LHCN-M2 (cell line): ENCODE measurements at regions not wholly inside any gene's neighbourhood (a gene's known extent, or its start where the extent isn't known, plus 50 kb on each side); places are given as distances from the start of the nearest gene placed in this dataset.

Source experiments
- DNase-seq: peaks from one replicate; pipeline ENCODE4 v3.0.0-alpha.2; 2012; ENCODE audit warnings: low read depth

DNA sequence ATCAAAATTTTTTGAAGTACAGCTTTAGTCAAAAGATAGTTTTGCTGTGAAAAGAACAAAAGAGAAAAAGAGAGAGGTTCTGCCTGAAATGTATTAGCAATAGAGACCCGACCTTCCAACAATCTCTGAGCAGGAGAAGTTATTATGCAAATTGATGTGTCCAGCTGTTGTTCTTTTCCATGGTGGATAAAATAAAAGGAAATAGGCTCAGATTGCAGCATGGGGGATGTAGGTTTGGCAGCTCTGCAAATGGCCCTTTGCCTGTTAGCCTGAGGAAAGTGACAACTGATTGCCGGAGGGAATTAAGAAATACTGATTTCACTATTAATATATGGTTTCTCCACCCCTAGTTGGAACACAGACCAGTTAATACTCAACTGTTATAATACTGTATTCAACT is 1283.2 kb upstream of the NXPH2 start:
- no peak for DNase-seq

DNA sequence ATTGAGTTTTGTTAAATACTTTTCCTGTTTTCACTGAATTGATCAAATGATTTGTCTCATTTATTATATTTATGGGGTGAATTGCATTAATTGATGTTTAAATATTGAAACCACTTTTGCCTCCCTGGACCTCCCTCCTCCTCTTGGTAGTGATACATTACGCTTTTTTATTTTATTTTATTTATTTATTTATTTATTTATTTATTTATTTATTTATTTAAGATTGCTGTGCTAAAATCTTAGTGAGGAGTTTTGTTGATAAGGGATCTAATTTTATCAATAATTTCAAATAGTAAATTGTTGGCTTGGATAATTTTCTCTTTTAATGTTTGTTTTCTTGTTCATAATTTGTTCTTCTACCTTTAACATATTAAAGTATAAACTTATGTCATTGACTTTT is 1281.0 kb upstream of the NXPH2 start:
- no peak for DNase-seq

DNA sequence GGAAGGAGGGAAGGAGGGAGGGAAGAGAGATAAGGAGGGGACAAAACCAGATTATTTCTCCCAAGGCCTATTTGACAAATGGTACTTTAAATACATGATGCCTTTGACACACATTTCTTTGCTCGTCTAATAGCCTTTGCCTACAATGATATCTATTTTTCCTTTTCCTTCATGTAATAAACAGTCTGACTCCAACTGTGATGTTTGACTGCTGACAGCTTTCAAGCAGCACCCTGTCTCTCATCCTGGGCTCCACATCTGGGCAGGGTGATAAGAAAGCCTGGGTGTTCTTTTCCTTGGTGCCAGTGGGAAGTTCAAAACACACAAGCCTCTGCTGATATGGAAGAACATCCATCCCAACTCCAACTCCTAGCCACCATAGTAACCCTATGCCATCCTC is 1277.7 kb upstream of the NXPH2 start:
- DNase-seq: no peak

DNA sequence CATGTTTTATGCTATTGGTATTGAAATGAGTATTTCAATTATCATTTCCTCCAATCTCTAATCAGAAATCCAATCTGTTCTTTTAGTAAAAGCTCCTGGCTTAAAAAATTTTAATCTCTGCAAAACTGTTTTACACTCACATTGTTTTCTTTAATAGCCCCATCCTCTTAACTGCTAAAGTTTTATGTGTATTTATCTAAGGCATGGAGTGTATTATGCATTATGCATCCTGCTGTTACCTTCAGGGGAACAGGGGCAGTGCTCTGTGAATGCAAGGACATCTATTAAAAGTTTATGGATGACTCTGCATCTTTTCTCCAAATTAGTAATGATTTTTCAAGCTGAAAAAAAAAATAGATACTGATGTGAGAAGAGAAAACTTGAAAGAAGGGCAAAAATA is 1261.6 kb upstream of the NXPH2 start:
- DNase-seq: no peak

DNA sequence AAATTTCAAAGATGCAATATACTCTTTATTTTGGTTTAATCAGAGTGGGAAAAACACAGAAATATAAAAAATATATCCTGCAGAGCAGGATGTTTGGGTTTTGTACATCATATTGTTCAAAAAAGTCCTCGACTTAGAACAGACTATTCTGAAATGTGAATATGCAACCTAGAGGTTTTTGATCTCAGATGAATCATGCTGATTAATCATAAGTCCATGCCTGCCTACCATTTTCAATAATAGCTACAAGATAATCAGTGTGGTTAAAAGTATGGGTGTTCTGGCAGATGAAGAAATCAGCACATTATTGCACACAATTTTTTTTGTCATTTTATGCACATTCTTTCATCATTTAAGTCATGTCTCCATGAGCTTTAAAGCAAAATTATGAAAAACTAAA is 1261.0 kb upstream of the NXPH2 start:
- no peak for DNase-seq

DNA sequence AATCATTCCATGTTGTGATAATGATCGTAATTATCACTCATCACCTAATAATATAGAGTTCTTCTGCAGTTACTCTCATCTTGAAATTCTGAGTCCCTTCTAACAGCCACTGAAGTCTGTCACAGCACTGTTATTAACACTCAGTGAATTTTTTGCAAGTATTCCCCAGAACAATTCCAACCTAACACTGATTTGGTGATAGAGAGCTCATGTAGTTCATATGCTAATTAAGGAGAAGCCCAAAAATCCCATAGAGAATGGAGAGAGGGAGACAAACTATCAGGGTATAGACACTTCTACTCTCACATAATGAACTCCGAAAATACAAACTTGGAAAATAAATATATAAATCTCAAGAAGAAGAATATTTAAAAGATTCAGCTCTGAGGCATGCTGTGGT is 1253.4 kb upstream of the NXPH2 start:
- DNase-seq: no peak

DNA sequence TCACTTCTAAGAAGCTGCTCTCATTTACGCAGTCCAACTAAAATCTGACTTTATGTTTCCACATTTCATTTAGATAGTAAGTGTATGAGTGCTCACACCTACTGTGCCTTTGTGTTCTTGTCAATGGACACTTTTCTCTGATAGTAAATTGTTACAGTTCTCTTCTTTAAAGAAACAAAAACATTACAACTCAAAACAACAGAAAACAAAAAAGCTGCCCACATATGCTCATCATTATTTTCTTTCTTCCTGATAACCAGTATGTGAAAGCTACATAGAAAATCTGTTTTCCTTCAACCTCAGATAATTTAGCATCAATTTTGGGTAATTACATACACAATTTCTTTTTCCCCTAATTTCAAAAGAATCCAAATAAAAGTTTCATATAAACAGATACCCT is 1247.8 kb upstream of the NXPH2 start:
- no peak for DNase-seq

DNA sequence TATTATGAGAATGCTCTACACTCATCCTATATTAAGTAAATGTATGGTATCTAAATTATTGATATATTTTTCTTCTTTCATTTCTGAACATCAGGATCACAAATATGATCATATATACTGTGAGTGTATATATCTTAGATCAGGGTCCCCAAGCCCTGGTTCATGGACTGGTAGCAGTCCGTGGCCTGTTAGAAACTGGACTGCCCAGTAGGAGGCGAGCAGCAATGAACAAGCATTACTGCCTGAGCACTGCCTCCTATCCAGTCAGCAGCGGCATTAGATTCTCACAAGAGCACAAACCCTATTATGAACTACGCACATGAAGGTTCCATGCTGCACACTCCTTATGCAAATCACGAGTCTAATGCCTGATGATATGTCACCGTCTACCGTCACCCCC is 1247.1 kb upstream of the NXPH2 start:
- DNase-seq: no peak

DNA sequence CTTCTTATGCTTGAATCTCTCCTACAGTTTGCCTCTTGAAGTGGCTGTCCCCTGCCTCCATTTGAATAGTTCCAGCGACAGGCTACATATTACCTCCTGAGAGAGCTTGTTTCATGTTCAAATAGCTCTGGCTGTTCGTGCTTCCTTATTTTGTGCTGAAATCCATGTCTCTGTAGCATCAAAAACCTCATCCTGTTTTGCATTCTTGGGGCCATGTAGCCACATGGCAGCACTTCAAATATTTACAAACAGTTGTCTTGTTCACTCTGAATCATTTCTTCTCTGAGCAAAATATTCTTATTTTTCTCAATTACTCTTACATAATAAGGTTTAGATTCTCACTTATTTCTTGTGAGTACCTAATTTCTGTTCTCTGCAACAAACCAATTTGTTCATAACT is 1243.1 kb upstream of the NXPH2 start:
- no peak for DNase-seq

DNA sequence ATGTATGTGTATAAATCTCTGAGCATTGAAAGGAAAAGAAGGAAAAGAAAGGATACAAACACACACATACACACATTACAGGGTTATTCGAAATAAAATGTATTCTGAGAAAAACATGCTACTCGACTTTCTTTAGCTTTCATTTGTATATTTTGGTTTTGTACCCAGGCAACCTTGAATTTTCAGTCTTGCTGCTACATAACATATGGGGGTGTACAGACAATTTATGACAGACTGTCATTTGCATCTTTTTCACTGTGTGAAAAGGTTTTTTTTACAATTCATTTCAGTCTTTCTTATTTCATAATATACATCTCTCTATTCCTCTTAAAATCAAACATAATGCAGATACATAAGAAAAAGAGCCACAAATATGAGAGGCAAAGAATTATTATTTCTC is 1238.4 kb upstream of the NXPH2 start:
- no peak for DNase-seq

DNA sequence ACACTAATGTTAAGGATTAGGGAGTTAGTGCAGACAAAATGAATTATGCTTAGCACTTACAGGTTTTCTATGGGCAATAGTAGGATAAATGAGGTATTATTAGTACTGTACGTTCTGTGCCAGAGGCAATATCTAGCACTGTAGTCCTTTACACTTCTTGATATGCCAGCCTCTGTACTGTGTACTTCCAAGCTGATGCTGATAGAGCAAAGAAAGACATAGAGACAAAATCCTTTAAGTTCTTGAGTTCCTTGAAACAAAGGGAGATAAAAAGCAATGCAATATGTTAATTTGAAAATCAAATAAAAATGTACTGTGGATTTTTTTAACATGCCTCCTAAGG is 1234.0 kb upstream of the NXPH2 start:
- DNase-seq: no peak

DNA sequence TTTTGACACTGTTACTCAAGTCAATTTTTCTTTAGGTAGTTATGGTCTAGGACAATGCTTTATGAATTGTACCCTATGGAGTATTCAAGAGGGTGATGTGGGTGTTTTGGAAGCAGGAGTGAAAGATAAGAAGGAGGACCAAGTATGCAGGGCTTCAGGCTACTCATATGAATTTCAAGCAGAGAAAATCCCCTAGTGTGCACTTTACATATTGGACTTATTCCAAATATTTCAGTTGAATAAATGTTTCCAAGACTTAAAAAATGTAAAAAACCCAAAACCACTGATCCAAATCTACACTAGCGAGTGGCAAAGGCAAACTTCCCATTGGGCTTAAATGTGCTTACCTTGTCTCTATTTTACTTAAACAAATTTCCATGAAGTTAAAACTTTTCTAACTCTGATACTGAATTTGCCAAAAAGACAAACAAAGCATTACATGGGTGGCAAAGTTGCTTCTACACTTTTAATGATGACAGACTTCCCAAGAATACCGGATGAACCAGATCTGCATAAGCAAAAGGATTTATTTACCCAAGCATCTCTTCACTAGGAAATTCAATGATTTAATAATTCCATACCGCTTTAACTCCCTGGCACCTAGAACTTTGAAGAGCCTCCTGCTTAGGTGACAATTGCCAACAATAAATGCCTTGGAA is 1233.5 kb upstream of the NXPH2 start:
- DNase-seq: no peak

DNA sequence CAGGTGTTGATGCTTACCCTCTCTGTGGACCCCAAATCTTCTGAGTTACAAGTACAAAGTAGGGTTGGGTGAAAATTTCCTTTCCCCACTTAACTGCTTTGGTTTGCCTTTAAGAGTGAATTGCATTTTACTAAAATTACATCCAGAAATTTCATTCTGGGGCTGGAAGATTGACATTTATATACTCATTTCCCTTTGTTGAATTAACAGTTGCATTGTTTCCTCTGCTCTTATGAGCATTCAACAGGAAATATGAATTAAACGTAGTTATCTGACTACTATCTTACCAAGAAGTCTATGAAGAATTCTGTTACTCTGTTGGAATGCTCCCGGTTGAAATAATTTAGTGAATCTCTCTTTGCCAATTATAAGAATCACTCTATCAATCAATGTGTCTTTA is 1231.1 kb upstream of the NXPH2 start:
- no peak for DNase-seq

DNA sequence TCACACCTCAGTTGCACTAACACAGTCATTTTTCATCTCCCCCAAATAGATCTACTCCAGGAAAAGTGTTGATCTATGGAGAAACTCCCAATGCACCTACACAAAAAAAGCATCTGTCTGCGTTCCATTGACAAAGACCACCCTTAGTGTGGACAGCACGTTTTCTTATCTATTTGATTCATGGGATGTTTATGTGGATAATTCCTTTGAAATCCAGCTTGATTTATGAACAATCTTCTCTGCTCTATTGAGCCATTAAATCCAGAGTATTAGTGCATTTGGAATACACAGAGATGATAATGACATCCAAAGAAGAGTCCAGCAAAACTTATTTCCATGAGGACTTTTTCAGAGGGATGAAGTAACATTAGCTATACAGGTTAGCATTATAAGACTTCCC is 1221.9 kb upstream of the NXPH2 start:
- DNase-seq: no peak

DNA sequence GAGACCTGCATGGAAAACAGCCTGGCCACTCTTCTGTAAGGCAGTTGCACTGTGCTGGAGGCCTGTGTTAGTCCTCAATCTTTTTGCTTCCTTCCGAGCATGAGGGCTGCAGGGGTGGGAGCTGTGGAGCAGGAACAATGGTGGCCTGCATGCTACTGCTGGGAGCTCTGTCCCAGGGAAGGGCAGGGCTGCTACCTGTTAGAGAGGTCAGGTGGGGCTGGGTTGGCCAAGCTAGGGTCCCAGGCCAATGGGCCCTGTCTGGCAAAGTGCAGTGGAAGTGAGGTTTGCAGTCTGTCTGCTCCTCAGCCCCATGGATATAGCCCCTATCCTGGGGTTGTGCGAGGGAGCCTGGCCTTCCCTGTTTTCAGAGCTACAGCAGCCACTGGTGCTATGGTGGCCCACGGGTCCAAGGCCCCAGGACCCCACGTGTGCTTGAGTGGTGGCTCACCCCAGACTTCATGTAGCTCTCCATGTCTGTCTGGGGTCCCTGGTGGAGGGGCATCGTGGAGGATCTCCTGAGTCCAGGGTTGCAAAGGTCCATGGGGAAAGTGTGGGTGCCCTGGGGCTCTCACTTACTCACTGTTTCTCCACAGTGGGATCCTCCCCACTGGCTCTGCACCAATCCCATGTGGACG is 1212.6 kb upstream of the NXPH2 start:
- no peak for DNase-seq

DNA sequence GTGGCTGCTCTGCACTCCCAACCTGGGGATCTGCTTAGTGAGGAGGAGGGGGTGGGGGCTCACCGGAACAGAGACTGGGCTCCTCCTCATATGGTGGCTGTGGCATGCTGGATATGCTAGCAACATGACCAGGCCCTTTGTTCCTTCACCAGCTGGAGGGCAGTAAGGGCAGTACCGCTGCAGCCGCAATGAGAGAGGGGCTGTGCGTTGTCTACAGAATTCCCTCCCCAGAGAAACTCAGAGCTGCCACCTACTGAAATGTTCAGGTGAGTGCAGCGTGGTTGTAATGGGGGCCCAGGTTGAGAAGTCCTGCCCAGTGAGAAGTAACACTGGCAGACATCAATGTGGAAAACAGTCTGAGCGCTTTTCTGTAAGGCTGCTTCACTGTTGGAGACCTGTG is 1211.9 kb upstream of the NXPH2 start:
- DNase-seq: no peak

DNA sequence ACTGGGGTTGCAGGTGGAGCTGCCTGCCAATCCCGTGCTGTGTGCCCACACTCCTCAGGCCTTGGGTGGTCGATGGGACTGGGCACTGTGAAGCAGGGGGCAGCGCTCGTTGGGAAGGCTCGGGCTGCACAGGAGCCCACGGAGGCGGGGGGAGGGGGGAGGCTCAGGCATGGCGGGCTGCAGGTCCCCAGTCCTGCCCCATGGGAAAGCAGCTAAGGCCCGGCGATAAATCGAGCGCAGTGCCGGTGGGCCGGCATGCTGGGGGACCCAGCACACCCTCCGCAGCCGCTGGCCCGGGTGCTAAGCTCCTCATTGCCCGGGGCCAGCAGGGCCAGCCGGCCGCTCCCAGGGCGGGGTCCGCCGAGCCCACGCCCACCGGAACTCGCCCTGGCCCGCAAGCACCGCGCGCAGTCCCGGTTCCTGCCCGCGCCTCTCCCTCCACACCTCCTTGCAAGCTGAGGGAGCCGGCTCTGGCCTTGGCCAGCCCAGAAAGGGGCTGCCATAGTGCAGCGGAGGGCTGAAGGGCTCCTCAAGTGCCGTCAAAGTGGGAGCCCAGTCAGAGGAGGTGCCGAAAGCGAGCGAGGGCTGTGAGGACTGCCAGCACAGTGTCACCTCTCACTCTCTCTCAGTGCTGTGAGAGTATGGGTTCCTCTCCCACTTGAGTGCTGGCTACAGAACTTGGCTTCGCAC is 1210.6 kb upstream of the NXPH2 start:
- no peak for DNase-seq

DNA sequence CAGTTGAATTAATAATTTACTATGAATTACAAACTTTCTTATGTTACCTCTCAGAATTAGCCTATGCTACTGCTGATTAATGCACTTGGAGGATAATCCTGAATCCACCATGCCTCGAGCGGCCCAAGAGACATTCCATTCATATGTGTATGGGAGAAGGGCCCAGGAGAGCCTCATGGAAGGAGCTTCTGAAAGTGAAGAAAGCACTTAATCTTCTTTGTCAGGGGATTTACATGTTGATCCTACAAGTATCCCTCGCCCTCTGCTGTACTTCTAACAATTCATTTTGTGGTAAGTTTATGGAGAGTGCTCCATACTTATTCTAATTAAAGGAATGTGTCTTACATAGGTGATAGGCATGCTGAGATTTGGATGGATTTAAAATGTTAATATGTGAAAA is 1189.1 kb upstream of the NXPH2 start:
- no peak for DNase-seq

DNA sequence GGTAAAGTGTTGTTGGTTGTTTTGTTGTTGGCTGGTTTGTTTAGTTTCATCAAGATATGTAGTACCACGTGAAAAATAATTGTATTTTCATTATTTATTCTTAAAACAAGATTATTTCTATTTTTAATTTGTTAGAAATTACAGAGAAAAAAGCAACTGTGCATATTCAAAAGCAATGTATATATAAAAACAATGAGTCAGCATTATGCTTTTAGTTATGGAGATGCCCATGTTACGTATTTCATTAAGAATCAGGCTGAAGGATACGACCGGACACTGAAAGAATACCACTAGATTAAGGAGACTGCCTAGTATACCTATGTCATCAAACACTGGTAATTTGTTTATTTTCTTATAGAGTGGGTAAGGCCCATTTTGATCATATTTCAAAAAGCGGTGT is 1188.4 kb upstream of the NXPH2 start:
- no peak for DNase-seq

DNA sequence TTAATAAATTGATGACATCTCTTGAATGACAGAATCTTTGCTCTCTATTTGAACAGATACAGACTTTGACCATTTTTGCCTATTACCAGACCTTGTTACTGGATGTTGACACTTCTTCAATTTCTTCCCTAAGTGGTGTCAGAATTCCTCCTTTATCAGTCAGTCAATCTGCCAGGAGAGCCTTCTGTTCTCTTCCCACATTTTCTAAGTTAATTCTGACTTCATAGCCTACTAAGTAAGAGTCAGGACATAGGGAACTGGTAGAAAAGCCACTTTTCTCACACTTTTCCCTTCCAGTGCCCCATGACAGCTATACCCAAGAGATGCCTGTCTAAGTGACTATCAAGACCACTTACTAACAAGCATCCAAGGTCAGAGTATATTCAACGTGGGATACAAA is 1187.5 kb upstream of the NXPH2 start:
- DNase-seq: no peak

DNA sequence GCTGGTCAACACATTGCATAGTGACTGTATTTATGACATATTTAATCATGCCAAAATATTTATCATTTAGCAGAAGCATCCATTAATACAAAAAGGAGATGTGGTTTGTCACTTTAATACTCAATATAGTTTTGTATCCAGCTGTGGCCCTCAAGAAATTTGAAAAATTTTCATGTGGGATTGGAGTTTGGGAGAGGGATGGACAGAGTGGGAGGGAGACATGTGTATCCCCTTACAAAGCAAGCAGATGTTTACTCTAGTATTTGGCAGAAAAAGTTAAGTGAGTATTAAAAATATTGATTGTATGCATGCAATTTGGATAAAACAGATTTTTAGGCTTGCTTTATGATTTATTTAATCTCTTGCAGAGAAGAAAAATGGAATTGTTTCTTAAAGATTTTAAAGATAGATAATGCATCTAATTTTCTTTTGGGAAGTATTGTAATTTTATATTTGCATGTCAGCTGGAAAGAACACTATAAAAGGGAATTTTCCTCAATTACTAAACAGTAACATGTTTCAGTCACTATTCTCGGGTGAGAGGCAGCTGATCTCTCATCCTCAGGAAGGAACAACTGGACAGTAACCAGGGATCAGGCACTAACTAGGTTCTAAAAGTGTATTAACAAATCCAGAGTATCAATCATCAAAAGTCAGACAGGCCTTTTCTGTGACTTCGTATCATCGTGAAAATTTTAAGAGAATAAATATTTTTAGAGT is 1184.7 kb upstream of the NXPH2 start:
- no peak for DNase-seq

DNA sequence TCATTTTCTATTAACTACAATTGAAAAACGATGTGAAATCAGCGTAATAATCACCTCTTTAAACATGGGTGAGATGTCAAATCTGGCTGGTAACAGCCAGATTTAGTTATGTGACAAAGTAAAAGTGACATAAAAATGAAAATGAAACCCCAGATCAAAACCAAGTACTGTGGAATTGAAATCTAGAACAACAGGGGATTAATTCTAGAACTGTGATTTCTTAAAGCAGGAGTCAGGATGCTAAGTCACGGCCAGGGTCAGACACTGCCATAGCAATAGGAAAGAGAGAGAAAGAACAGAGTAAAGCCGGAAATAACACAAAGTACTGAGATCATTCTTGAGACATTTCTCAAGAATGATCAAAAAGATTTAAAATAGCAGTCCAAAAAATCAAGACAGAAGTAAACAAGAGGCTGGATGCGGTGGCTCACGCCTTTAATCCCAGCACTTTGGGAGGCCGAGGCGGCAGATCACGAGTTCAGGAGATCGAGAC is 1183.7 kb upstream of the NXPH2 start:
- no peak for DNase-seq
